T-helper 1 cell (primary cell): ENCODE measurements at regions not wholly inside any gene's neighbourhood (a gene's known extent, or its start where the extent isn't known, plus 50 kb on each side); places are given as distances from the start of the nearest gene placed in this dataset.

Source experiments
- DNase-seq, 5 donors: peaks; one replicate each; pipeline ENCODE4 v3.0.0-alpha.2; 2012 to 2020

GRCh38 chr12:91565246-91565645 is 382.6 kb upstream of the DCN start:
- DNase-seq = no peak

DNA sequence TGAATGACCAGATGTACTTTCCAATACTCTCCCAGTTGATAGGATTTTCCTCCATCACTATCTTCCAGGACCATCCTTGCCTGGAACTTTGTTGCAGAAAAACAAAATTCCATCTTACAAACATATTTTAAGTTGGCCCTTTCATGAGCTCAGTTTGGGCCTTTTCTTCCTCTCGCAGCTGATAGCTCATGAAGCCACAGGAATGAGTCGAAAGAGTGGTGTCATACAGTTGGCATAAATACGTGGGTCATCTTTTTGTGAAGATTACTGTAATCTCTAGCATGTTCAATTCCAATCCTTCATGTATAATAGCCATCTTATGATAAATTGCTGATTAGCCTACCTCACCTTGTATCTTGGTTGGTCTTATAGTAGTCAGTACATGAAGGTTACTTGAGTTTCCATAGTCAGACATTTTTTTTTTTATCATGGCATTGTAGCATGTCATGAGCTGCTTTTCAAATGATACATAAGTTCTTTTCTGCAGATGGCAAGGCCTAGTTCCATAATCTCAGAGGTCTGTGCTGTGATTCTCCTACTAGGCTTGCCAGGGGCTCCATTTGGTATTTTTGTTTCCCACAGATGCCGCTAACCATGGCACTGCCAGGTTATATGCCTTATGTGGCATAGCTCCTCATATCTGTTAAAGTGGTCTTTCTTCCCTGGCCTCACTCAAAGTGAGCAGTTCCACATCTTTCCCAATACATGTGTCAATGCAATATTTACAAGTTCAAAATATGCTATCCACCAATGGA is 380.6 kb upstream of the DCN start:
- no peak for DNase-seq

- peak in 1 of 5 donors; percentile 56 for DNase-seq
Observed at GRCh38 chr12:91562476-91562875, 379.9 kb upstream of the DCN start.

GRCh38 chr12:91561958-91562325 is 379.3 kb upstream of the DCN start:
- no peak for DNase-seq

DNA sequence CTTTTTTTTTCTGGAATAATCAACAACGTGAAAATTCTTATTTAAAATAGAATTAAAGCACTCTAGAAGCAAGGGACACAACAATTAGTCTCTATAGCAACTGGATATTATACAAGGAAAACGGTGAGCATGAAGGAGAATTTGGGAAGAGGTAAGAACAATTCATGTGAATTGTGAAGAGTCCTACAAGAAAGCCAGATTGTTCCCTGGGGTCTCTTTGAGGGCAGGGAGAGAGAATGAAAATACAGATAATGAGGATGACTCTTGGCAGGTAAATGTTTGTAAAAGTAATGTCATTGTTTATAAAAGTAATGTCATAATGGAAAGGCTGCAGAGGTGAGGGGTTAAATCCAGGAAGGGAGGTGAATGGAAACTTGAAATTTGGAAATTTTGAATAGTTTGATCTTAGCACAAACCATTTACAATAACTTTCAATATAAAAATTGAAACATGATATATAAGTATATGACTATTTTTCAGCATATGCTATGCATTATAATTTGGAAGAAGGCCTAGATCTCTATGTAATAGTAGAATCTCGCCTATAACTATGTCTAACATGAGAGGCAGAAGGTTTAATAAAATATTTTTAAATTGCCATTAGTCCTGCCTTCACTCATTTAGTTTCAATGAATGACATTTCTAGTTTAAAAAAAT is 378.8 kb upstream of the DCN start:
- no peak for DNase-seq

DNA sequence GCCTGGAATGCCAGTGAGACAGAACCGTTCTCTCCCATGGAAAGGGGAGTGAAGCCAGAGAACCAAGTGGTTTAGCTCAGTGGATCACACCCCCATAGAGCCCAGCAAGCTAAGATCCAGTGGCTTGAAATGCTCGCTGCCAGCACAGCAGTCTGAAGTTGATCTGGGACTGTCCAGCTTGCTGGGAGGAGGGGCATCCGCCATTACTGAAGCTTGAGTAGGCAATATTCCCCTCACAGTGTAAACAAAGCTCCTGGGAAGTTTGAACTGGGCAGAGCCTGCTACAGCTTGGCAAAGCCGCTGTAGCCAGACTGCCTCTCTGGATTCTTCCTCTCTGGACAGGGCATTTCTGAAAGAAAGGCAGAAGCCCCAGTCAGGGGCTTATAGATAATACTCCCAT is 374.3 kb upstream of the DCN start:
- no peak for DNase-seq

GRCh38 chr12:91555436-91556415 is 373.1 kb upstream of the DCN start:
- no peak for DNase-seq

DNA sequence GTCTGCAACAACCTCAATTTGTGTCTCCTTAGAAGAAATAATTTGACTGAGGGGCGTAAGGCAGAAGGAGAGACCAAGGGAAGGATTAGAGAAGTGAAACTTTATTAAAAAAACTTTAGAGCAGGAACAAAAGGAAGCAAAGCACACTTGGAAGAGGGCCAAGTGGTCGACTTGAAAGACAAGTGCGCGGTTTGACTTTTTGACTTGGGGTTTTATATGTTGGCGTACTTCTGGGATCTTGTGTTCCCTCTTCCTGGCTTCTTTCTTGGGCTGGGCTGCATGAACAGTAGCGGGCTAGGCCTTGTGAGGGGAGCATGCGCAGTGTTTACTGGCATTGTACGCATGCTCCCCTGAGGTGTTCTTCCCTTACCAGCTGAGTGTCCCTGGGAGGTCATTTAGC is 369.3 kb upstream of the DCN start:
- DNase-seq = no peak

DNA sequence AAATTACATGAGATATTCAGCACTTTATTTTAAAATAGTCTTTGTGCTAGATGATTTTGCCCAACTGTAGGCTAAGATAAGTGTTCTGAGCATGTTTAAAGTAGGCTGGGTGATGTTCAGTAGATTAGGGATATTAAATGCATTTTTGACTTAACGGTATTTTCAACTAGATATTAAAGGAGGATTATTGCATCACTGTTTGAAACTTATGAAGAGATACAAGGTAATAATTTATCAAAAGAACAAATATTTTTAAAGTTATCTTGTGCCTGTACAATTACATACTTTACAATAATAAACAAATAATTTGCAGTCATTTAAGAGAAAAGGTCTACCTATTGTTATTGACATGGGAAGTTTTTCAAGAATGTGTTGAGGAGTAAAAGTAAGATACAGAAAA is 368.6 kb upstream of the DCN start:
- no peak for DNase-seq

DNA sequence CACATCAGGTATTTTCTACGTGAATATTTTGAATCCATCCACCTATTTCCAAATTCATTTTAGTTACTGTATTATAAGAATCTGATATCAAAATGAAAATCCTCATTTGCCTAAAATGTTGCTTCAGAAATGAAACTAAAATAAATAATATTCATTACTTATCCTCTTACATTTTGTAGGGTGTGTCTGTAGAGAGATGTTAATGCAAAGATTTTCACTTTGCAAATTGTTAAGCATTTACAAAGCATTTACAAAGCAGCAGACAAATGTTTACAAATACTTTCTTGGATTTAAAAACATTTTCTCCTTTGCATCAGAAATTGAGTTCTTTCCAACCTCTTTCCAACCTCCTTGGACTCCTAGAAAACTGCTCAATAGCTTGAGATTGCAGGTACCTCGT is 360.0 kb upstream of the DCN start:
- DNase-seq = no peak

- no peak for DNase-seq
Observed at GRCh38 chr12:91542067-91542466, 359.4 kb upstream of the DCN start.

GRCh38 chr12:91538418-91538817 is 355.8 kb upstream of the DCN start:
- no peak for DNase-seq

GRCh38 chr12:91533366-91533765 is 350.7 kb upstream of the DCN start:
- no peak for DNase-seq

GRCh38 chr12:91529829-91530228 is 347.2 kb upstream of the DCN start:
- DNase-seq = no peak

GRCh38 chr12:91523831-91524230 is 341.2 kb upstream of the DCN start:
- no peak for DNase-seq

DNA sequence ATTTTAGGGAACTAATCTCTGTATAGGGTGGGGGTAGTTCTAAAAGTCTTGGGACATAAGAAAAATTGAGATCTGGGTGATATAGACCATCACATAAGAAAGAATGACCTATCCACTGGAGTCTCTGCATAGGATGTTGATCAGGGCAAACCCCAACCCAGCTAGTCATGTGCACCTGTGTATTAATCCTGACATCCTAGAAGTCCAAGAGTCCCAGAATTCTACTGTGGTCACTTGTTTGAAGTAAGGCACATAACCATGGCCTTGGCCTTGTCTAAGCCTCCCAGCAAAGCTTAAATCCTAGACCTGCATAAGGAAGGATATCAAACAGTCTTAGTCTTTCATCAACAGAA is 334.1 kb upstream of the DCN start:
- no peak for DNase-seq

- DNase-seq = no peak
Observed at GRCh38 chr12:91515944-91516694, 333.5 kb upstream of the DCN start.

DNA sequence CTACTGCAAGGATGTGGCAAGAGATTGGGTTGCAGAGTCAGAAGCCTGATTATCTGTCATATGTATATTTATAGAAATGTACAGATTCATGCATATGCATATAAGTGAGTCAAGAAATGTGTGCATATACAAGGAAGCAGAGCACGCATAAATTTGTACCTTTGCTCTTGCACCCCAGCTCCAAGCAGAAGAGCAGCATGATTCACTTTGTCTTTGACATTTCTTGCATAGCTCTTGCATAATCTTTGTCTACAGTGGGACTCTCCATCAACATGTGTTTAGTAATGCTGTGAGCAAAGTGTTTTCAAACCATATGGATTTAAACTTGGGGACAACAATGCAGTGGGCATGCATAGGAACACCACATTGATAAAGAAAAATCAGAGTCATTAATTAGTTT is 330.7 kb upstream of the DCN start:
- DNase-seq = no peak

DNA sequence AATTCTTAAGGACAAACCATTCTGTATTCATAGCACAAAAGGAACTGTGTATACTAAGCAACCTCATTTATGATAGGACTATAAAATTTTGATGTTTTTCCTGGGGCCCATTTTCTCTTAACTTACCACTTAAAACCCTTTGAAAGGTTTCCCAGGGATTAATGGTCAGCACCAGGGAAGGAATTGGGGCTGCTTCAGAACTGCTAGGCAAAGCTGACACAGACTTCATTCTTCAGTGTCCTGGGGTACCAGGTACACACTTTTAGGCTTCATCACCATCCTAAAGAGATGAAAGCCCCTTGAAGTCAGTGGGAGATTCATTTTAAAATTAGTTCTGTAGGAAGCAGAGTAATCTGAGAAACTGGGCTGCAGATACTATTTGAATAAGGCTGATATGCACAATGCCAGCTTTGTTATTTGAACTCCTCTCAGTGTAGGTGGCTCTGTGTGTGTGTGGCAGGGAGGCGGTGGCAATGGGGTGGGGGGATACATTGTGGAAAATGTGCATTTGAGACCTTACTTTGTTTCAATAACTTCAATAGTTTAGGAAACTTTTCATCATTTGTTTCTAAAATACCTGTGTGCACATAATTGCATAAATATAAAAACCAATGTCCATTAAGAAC is 329.3 kb upstream of the DCN start:
- no peak for DNase-seq

DNA sequence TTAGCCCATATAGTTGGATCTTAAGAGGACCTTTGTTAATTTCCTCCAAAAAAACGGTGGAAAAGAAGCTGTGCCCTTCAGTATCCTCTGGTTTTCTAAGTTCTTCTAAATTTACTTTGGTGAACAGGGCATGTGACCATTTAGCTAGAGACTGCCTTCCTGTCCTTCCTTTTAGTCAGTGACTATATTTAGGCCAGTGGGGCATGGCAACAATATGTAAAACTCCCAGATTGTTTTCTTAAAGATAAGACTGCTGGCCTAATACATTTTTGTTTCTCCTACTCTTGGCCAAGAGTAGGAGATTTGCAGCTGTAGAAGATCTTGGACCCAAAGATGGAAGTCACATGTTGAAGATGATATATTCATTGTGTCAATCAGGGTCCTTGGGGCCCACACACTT is 325.1 kb upstream of the DCN start:
- no peak for DNase-seq

- no peak for DNase-seq
Observed at GRCh38 chr12:91506452-91506851, 323.8 kb upstream of the DCN start.

DNA sequence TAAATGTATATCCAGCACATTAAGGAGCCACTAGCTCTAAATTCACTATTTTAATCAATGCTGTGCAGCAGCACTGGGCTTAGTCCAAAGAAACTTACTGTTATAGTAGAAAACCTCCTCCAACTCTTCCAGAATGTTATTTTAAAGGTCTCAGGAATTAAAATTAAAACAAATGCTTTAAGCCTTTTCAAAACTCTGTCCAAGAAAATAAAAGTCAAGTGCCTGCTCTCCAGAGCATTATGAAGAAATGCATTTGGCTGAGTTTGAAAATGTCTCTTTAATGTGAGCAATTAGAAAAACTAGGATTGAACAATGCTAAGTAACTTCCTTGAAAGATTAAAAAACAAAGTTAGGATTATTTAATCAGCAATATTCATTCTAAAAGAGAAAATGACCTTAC is 322.4 kb upstream of the DCN start:
- no peak for DNase-seq
